Rectal smooth muscle tissue (tissue), 1 donor: ENCODE measurements at regions not wholly inside any gene's neighbourhood (a gene's known extent, or its start where the extent isn't known, plus 50 kb on each side); places are given as distances from the start of the nearest gene placed in this dataset.

Experiments
- H3K27ac ChIP-seq: one replicate; pipeline ENCODE4 v1.7.0; 2013; ENCODE audit warnings: low read depth, low read length, inconsistent platforms
- H3K27me3 ChIP-seq: one replicate; pipeline ENCODE4 v1.7.0; 2013; ENCODE audit warnings: low read length; ENCODE audit not compliant: control insufficient read depth, insufficient read depth
- H3K36me3 ChIP-seq: one replicate; pipeline ENCODE4 v1.7.0; 2013; ENCODE audit warnings: low read length; ENCODE audit not compliant: control insufficient read depth, insufficient read depth
- H3K4me1 ChIP-seq: one replicate; pipeline ENCODE4 v1.7.0; 2013; ENCODE audit warnings: low read length; ENCODE audit not compliant: control insufficient read depth, insufficient read depth
- H3K4me3 ChIP-seq: one replicate; pipeline ENCODE4 v1.7.0; 2013; ENCODE audit warnings: low read length
- H3K9ac ChIP-seq: one replicate; pipeline ENCODE4 v1.7.0; 2013; ENCODE audit warnings: low read length

- no peak overlapping the region for H3K9ac ChIP-seq
- H3K36me3 ChIP-seq, result no peaks in the 10 kb centered on the region
- H3K4me1 ChIP-seq, result no peaks in the 10 kb centered on the region
- no peak overlapping the region for H3K4me3 ChIP-seq
- H3K27me3 ChIP-seq, result no peaks in the 10 kb centered on the region
- no peak overlapping the region for H3K27ac ChIP-seq
Observed at GRCh38 chr11:116647305-116648080, 125.3 kb downstream of the BUD13 start.

GRCh38 chr11:116646191-116646590, 126.6 kb downstream of the BUD13 start:
- Histone ChIP-seq H3K36me3 (no peaks in the 10 kb centered on the region), H3K9ac (no peak overlapping the region), H3K4me3 (no peak overlapping the region), H3K4me1 (no peaks in the 10 kb centered on the region), H3K27ac (no peak overlapping the region), H3K27me3 (no peaks in the 10 kb centered on the region)

- no peak overlapping the region for H3K9ac ChIP-seq
- no peak overlapping the region for H3K4me3 ChIP-seq
- no peaks in the 10 kb centered on the region for H3K36me3 ChIP-seq
- H3K27me3 ChIP-seq, result no peaks in the 10 kb centered on the region
- H3K27ac ChIP-seq, result no peak overlapping the region
- H3K4me1 ChIP-seq, result no peaks in the 10 kb centered on the region
Observed at GRCh38 chr11:116644941-116645305, 127.9 kb downstream of the BUD13 start.

- no peaks in the 10 kb centered on the region for H3K27me3 ChIP-seq
- no peaks in the 10 kb centered on the region for H3K36me3 ChIP-seq
- no peak overlapping the region for H3K27ac ChIP-seq
- H3K9ac ChIP-seq, result no peak overlapping the region
- no peaks in the 10 kb centered on the region for H3K4me1 ChIP-seq
- H3K4me3 ChIP-seq, result no peak overlapping the region
Observed at GRCh38 chr11:116644201-116644940, 128.4 kb downstream of the BUD13 start.

- Histone ChIP-seq H3K4me3 (no peak overlapping the region), H3K27me3 (no peaks in the 10 kb centered on the region), H3K36me3 (no peaks in the 10 kb centered on the region), H3K4me1 (no peaks in the 10 kb centered on the region), H3K9ac (no peak overlapping the region), H3K27ac (no peak overlapping the region)
Observed at GRCh38 chr11:116643521-116643920, 129.3 kb downstream of the BUD13 start.

GRCh38 chr11:116642902-116643301, 129.9 kb downstream of the BUD13 start:
- Histone ChIP-seq H3K27me3 (no peaks in the 10 kb centered on the region), H3K4me1 (no peaks in the 10 kb centered on the region), H3K9ac (no peak overlapping the region), H3K27ac (no peak overlapping the region), H3K4me3 (no peak overlapping the region), H3K36me3 (no peaks in the 10 kb centered on the region)

GRCh38 chr11:116642481-116642880, 130.3 kb downstream of the BUD13 start:
- Histone ChIP-seq H3K27ac (no peak overlapping the region), H3K9ac (no peak overlapping the region), H3K36me3 (no peaks in the 10 kb centered on the region), H3K27me3 (no peaks in the 10 kb centered on the region), H3K4me3 (no peak overlapping the region), H3K4me1 (no peaks in the 10 kb centered on the region)

GRCh38 chr11:116641561-116642045, 131.2 kb downstream of the BUD13 start:
- no peak overlapping the region for H3K27ac ChIP-seq
- H3K4me1 ChIP-seq, result no peaks in the 10 kb centered on the region
- no peak overlapping the region for H3K9ac ChIP-seq
- H3K27me3 ChIP-seq, result no peaks in the 10 kb centered on the region
- H3K36me3 ChIP-seq, result no peaks in the 10 kb centered on the region
- H3K4me3 ChIP-seq, result no peak overlapping the region

- Histone ChIP-seq H3K4me3 (no peak overlapping the region), H3K4me1 (no peaks in the 10 kb centered on the region), H3K36me3 (no peaks in the 10 kb centered on the region), H3K27me3 (no peaks in the 10 kb centered on the region), H3K27ac (no peak overlapping the region), H3K9ac (no peak overlapping the region)
Observed at GRCh38 chr11:116640641-116641402, 132.0 kb downstream of the BUD13 start.

GRCh38 chr11:116638463-116638862, 134.3 kb downstream of the BUD13 start:
- Histone ChIP-seq H3K9ac (no peak overlapping the region), H3K4me3 (no peak overlapping the region), H3K4me1 (no peaks in the 10 kb centered on the region), H3K27ac (no peak overlapping the region), H3K27me3 (no peaks in the 10 kb centered on the region), H3K36me3 (no peaks in the 10 kb centered on the region)

- Histone ChIP-seq H3K36me3 (no peaks in the 10 kb centered on the region), H3K4me3 (no peak overlapping the region), H3K27me3 (no peaks in the 10 kb centered on the region), H3K4me1 (no peaks in the 10 kb centered on the region), H3K27ac (no peak overlapping the region), H3K9ac (no peak overlapping the region)
Observed at GRCh38 chr11:116637766-116638165, 135.0 kb downstream of the BUD13 start.

GRCh38 chr11:116636341-116636929, 136.4 kb downstream of the BUD13 start:
- Histone ChIP-seq H3K27ac (no peak overlapping the region), H3K4me1 (no peaks in the 10 kb centered on the region), H3K9ac (no peak overlapping the region), H3K27me3 (no peaks in the 10 kb centered on the region), H3K4me3 (no peak overlapping the region), H3K36me3 (no peaks in the 10 kb centered on the region)
